ENCODE measurements at regions not wholly inside any gene's neighbourhood (a gene's known extent, or its start where the extent isn't known, plus 50 kb on each side); places are given as distances from the start of the nearest gene placed in this dataset.

GRCh38 chr10:52672880-52673279 lies 99.7 kb downstream of the MBL2 start:
- Histone ChIP-seq H3K27me3 (no peaks in the 10 kb centered on the region), H3K27ac (no peak overlapping the region), H3K4me3 (no peak overlapping the region), H3K36me3 (replicated peaks in 1 of 2) (no peaks in the 10 kb centered on the region), H3K4me1 (replicated peaks in 1 of 2) (no peaks in the 10 kb centered on the region), H3K9me3 (replicated peaks in 1 of 3) (no peaks in the 10 kb centered on the region)
- intact Hi-C loops (cut with DNase I): no loop called here
- DNase-seq: no peak
- TF ChIP-seq CTCF (IDR thresholded peaks at IDR 0.05) (no peak), POLR2A (IDR thresholded peaks at IDR 0.05) (no peak)
- 52 to 70% (median 62%) methylated on average over 1 of the region's 1 CpG for WGBS, 4 donors

- 79 to 84% (median 82%) methylated on average over 2 of the region's 2 CpGs for WGBS, 4 donors
- Histone ChIP-seq H3K4me1 (replicated peaks in 1 of 2) (no peaks in the 10 kb centered on the region), H3K9me3 (replicated peaks in 1 of 3) (no peaks in the 10 kb centered on the region), H3K36me3 (replicated peaks in 1 of 2) (no peaks in the 10 kb centered on the region), H3K27ac (no peak overlapping the region), H3K27me3 (no peaks in the 10 kb centered on the region), H3K4me3 (no peak overlapping the region)
- no peak for DNase-seq
- intact Hi-C loops (cut with DNase I): no loop called here
- TF ChIP-seq POLR2A (IDR thresholded peaks at IDR 0.05) (no peak), CTCF (IDR thresholded peaks at IDR 0.05) (no peak)
Observed at GRCh38 chr10:52673468-52673867, 99.1 kb downstream of the MBL2 start.

- DNase-seq: no peak
- Histone ChIP-seq H3K9me3 (replicated peaks in 1 of 3) (no peaks in the 10 kb centered on the region), H3K27me3 (no peaks in the 10 kb centered on the region), H3K4me1 (replicated peaks in 1 of 2) (no peaks in the 10 kb centered on the region), H3K4me3 (no peak overlapping the region), H3K27ac (no peak overlapping the region), H3K36me3 (replicated peaks in 1 of 2) (no peaks in the 10 kb centered on the region)
- intact Hi-C loops (cut with DNase I): no loop called here
- TF ChIP-seq CTCF (IDR thresholded peaks at IDR 0.05) (no peak), POLR2A (IDR thresholded peaks at IDR 0.05) (no peak)
Observed at GRCh38 chr10:52674474-52674873, 98.1 kb downstream of the MBL2 start.

- TF ChIP-seq POLR2A (IDR thresholded peaks at IDR 0.05) (no peak), CTCF (IDR thresholded peaks at IDR 0.05) (no peak)
- Histone ChIP-seq H3K27ac (no peak overlapping the region), H3K36me3 (replicated peaks in 1 of 2) (no peaks in the 10 kb centered on the region), H3K9me3 (replicated peaks in 1 of 3) (no peaks in the 10 kb centered on the region), H3K4me1 (replicated peaks in 1 of 2) (no peaks in the 10 kb centered on the region), H3K27me3 (no peaks in the 10 kb centered on the region), H3K4me3 (no peak overlapping the region)
- 54 to 84% (median 65%) methylated on average over 1 of the region's 1 CpG for WGBS, 4 donors
- DNase-seq: no peak
- intact Hi-C loops (cut with DNase I): no loop called here
Observed at GRCh38 chr10:52677086-52677485, 95.5 kb downstream of the MBL2 start.

Measured in adrenal gland (tissue), 9 donors.